OCI-LY3 (cell line): ENCODE measurements at regions not wholly inside any gene's neighbourhood (a gene's known extent, or its start where the extent isn't known, plus 50 kb on each side); places are given as distances from the start of the nearest gene placed in this dataset.

ENCODE experiments used
- CTCF ChIP-seq: fragments of 200-600, 300-600 bp; sonication (generic); IDR thresholded peaks from 2 replicates; pipeline ENCODE4 v1.5.1; 2014; ENCODE audit warnings: antibody characterized with exemption, low read length, low read depth
- EZH2phosphoT487 ChIP-seq: fragments of 200-600 bp; shearing (Covaris generic); IDR thresholded peaks from 2 replicates; pipeline ENCODE4 v1.6.1; 2018; ENCODE audit warnings: antibody characterized with exemption, mixed run types, low read depth

GRCh38 chrX:26083093-26083492, 55.0 kb upstream of the MAGEB18 start:
- TF ChIP-seq EZH2phosphoT487 (no peak), CTCF (no peak)
